SK-N-SH (cell line): ENCODE measurements at regions not wholly inside any gene's neighbourhood (a gene's known extent, or its start where the extent isn't known, plus 50 kb on each side); places are given as distances from the start of the nearest gene placed in this dataset.

Source experiments
- CTCF ChIA-PET: fragments of 300-600, 350-600 bp; formaldehyde crosslinking; extraction: SDS; loops from one replicate; lab custom pipeline; 2021; lab: Yijun Ruan, JAX
- POLR2A ChIA-PET: fragments of 350-600 bp; sonication (Branson Sonifier 250); formaldehyde crosslinking; extraction: SDS; loops from one replicate; lab custom pipeline; 2020; ENCODE audit warnings: antibody characterized with exemption, inconsistent platforms; lab: Yijun Ruan, JAX
- DNase-seq: peaks from one replicate; pipeline ENCODE4 v3.0.0; 2012
- H2AFZ ChIP-seq: fragments of 200-600 bp; sonication (generic); 2 replicates; pipeline ENCODE4 v1.8.1; 2016; ENCODE audit warnings: antibody characterized with exemption, mild to moderate bottlenecking, low read depth
- H3F3A ChIP-seq: fragments of 200-600 bp; sonication (generic); replicated peaks from 2 replicates; pipeline ENCODE3; 2016; ENCODE audit warnings: antibody characterized with exemption, mild to moderate bottlenecking; ENCODE audit not compliant: insufficient read depth
- H3K27ac ChIP-seq, 2 experiments: fragments of 200-500 bp in 1 of 2; fragments of 200-600 bp in 1 of 2; sonication (Bioruptor generic) in 1 of 2; sonication (generic), shearing (Covaris generic) in 1 of 2; 2 replicates each; pipeline versions ENCODE4 v1.5.1 to v1.6.1; 2014 to 2016; ENCODE audit warnings: low read depth in 2 of 2, inconsistent platforms in 1 of 2, low read length in 1 of 2, mild to moderate bottlenecking in 1 of 2, mixed read lengths in 1 of 2
- H3K27me3 ChIP-seq: fragments of 200-600 bp; sonication (generic), shearing (Covaris generic); 2 replicates; pipeline ENCODE4 v1.6.1; 2016; ENCODE audit warnings: mixed run types; ENCODE audit not compliant: insufficient read depth
- H3K36me3 ChIP-seq, 2 experiments: fragments of 200-500 bp in 1 of 2; fragments of 200-600 bp in 1 of 2; sonication (Bioruptor generic) in 1 of 2; sonication (generic) in 1 of 2; replicated peaks in 1 of 2; 2 replicates each; pipeline versions ENCODE3 to v1.5.1; 2014 to 2016; ENCODE audit warnings: low read length in 1 of 2, mild to moderate bottlenecking in 1 of 2; ENCODE audit not compliant: insufficient read depth in 2 of 2, control insufficient read depth in 1 of 2
- H3K4me1 ChIP-seq, 2 experiments: fragments of 200-500 bp in 1 of 2; fragments of 200-600 bp in 1 of 2; sonication (Bioruptor generic) in 1 of 2; sonication (generic), shearing (Covaris generic) in 1 of 2; 2 replicates each; pipeline versions ENCODE4 v1.5.1 to v1.6.1; 2014 to 2016; ENCODE audit warnings: low read depth in 1 of 2, low read length in 1 of 2, mixed run types in 1 of 2; ENCODE audit not compliant: insufficient read depth in 2 of 2, control insufficient read depth in 1 of 2
- H3K4me2 ChIP-seq: fragments of 200-600 bp; sonication (generic), shearing (Covaris generic); 2 replicates; pipeline ENCODE4 v1.6.1; 2017; ENCODE audit warnings: mixed run types
- H3K4me3 ChIP-seq, 2 experiments: fragments of 200-500 bp in 1 of 2; fragments of 200-600 bp in 1 of 2; sonication (Bioruptor generic) in 1 of 2; sonication (generic), shearing (Covaris generic) in 1 of 2; 2 replicates each; pipeline versions ENCODE4 v1.5.1 to v1.8.1; 2014 to 2016; ENCODE audit warnings: low read depth in 2 of 2, inconsistent platforms in 1 of 2, low read length in 1 of 2, mild to moderate bottlenecking in 1 of 2, mixed read lengths in 1 of 2, moderate library complexity in 1 of 2
- H3K79me2 ChIP-seq: fragments of 200-600 bp; sonication (generic); 2 replicates; pipeline ENCODE4 v1.8.1; 2017; ENCODE audit warnings: mild to moderate bottlenecking; ENCODE audit not compliant: insufficient read depth
- H3K9ac ChIP-seq: fragments of 200-600 bp; sonication (generic); 2 replicates; pipeline ENCODE4 v1.6.1; 2017; ENCODE audit warnings: mixed run types
- H3K9me2 ChIP-seq: fragments of 200-600 bp; sonication (generic); 2 replicates; pipeline ENCODE4 v1.6.1; 2017; ENCODE audit warnings: mixed run types
- H3K9me3 ChIP-seq: fragments of 200-600 bp; sonication (generic); 2 replicates; pipeline ENCODE4 v1.6.1; 2017; ENCODE audit warnings: mixed run types, mild to moderate bottlenecking, moderate library complexity
- H4K20me1 ChIP-seq: fragments of 200-600 bp; sonication (generic); 2 replicates; pipeline ENCODE4 v1.6.1; 2017; ENCODE audit warnings: mild to moderate bottlenecking, mixed run types; ENCODE audit not compliant: insufficient read depth
- CHD2 ChIP-seq: fragments of 150-350 bp; IDR thresholded peaks from 2 replicates; pipeline ENCODE4 v1.6.1; 2018; ENCODE audit warnings: low read length; ENCODE audit not compliant: partially characterized antibody
- EP300 ChIP-seq, 2 experiments: IDR thresholded peaks; 2 replicates each; pipeline versions ENCODE4 v1.4.0 to v1.6.1; 2012; ENCODE audit warnings: borderline replicate concordance in 1 of 2, low read depth in 1 of 2, low read length in 1 of 2
- FOSL2 ChIP-seq: IDR thresholded peaks from 2 replicates; pipeline ENCODE4 v1.4.0; 2012; ENCODE audit warnings: low read depth, mild to moderate bottlenecking, moderate library complexity, borderline replicate concordance
- GABPA ChIP-seq: IDR thresholded peaks from 2 replicates; pipeline ENCODE4 v1.4.0; 2012; ENCODE audit warnings: low read depth, mild to moderate bottlenecking
- JUND ChIP-seq: IDR thresholded peaks from 2 replicates; pipeline ENCODE4 v1.4.0; 2012
- MEF2A ChIP-seq: IDR thresholded peaks from 2 replicates; pipeline ENCODE4 v1.4.0; 2012; ENCODE audit warnings: low read depth, borderline replicate concordance
- NFIC ChIP-seq: IDR thresholded peaks from 2 replicates; pipeline ENCODE4 v1.4.0; 2012; ENCODE audit warnings: borderline replicate concordance
- POLR2AphosphoS5 ChIP-seq: IDR thresholded peaks from 2 replicates; pipeline ENCODE4 v1.6.1; 2012; ENCODE audit warnings: low read depth, low read length
- RCOR1 ChIP-seq: fragments of 150-350 bp; IDR thresholded peaks from 2 replicates; pipeline ENCODE4 v1.6.1; 2017; ENCODE audit warnings: antibody characterized with exemption, low read length
- TAF1 ChIP-seq: IDR thresholded peaks from 2 replicates; pipeline ENCODE4 v1.6.1; 2012; ENCODE audit warnings: low read depth, mild to moderate bottlenecking, low read length, moderate library complexity, borderline replicate concordance
- TCF12 ChIP-seq: IDR thresholded peaks from 2 replicates; pipeline ENCODE4 v1.4.0; 2012
- WGBS: methylation state at CpG from one replicate; pipeline ENCODE4 v1.1.6; 2017; ENCODE audit warnings: low lambda C conversion rate; 5-methylcytosine and 5-hydroxymethylcytosine counted together
- TF ChIP-seq, protein P1 (sequence below): IDR thresholded peaks from 2 replicates; pipeline ENCODE4 v1.4.0; 2012; ENCODE audit warnings: low read depth, borderline replicate concordance
- TF ChIP-seq, protein P2 (sequence below): IDR thresholded peaks from 2 replicates; pipeline ENCODE4 v1.4.0; 2012; ENCODE audit warnings: low read depth, borderline replicate concordance
- TF ChIP-seq, protein P3 (sequence below): IDR thresholded peaks from 2 replicates; pipeline ENCODE4 v1.4.0; 2012; ENCODE audit warnings: low read depth
- TF ChIP-seq, protein P4 (sequence below): fragments of 200-600 bp; sonication (generic); IDR thresholded peaks from 2 replicates; pipeline ENCODE4 v1.6.1; 2017; ENCODE audit warnings: antibody characterized with exemption, mild to moderate bottlenecking, moderate library complexity

DNA sequence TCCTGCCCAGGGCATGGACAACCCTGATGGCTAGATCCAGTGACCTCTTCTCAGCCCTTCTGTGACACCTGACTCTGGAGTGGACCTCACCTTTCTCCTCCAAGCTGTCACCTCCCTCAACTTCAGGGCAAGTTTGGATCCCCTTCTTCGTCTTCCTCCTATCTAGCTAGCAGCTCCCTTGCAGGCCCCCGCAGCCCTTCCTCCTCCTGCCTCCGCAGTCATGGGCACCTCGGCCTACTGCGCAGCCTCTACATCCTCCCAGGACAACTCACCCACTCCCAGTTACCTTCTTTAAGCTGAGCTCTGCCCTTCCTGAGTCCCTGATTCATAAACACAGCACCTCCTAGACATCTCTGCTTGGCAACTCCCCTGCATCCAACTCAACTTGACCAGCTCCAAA, 61.3 kb upstream of the ID3 start:
- TF ChIP-seq, protein P1, sequence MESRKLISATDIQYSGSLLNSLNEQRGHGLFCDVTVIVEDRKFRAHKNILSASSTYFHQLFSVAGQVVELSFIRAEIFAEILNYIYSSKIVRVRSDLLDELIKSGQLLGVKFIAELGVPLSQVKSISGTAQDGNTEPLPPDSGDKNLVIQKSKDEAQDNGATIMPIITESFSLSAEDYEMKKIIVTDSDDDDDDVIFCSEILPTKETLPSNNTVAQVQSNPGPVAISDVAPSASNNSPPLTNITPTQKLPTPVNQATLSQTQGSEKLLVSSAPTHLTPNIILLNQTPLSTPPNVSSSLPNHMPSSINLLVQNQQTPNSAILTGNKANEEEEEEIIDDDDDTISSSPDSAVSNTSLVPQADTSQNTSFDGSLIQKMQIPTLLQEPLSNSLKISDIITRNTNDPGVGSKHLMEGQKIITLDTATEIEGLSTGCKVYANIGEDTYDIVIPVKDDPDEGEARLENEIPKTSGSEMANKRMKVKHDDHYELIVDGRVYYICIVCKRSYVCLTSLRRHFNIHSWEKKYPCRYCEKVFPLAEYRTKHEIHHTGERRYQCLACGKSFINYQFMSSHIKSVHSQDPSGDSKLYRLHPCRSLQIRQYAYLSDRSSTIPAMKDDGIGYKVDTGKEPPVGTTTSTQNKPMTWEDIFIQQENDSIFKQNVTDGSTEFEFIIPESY = no peak
- no peak for TF ChIP-seq NFIC
- TF ChIP-seq, protein P2, sequence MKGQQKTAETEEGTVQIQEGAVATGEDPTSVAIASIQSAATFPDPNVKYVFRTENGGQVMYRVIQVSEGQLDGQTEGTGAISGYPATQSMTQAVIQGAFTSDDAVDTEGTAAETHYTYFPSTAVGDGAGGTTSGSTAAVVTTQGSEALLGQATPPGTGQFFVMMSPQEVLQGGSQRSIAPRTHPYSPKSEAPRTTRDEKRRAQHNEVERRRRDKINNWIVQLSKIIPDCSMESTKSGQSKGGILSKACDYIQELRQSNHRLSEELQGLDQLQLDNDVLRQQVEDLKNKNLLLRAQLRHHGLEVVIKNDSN = no peak
- TF ChIP-seq, protein P3, sequence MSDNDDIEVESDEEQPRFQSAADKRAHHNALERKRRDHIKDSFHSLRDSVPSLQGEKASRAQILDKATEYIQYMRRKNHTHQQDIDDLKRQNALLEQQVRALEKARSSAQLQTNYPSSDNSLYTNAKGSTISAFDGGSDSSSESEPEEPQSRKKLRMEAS = no peak
- no peak for TF ChIP-seq TCF12
- TF ChIP-seq GABPA = no peak
- no peak for TF ChIP-seq JUND
- TF ChIP-seq EP300 (IDR thresholded peaks at IDR 0.05; ENCODE audit: borderline replicate concordance in 1 of 2, low read depth in 1 of 2, low read length in 1 of 2) = no peak
- TF ChIP-seq, protein P4, sequence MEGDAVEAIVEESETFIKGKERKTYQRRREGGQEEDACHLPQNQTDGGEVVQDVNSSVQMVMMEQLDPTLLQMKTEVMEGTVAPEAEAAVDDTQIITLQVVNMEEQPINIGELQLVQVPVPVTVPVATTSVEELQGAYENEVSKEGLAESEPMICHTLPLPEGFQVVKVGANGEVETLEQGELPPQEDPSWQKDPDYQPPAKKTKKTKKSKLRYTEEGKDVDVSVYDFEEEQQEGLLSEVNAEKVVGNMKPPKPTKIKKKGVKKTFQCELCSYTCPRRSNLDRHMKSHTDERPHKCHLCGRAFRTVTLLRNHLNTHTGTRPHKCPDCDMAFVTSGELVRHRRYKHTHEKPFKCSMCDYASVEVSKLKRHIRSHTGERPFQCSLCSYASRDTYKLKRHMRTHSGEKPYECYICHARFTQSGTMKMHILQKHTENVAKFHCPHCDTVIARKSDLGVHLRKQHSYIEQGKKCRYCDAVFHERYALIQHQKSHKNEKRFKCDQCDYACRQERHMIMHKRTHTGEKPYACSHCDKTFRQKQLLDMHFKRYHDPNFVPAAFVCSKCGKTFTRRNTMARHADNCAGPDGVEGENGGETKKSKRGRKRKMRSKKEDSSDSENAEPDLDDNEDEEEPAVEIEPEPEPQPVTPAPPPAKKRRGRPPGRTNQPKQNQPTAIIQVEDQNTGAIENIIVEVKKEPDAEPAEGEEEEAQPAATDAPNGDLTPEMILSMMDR = no peak
- TF ChIP-seq POLR2AphosphoS5 = no peak
- TF ChIP-seq CHD2 = no peak
- no peak for TF ChIP-seq MEF2A
- no peak for TF ChIP-seq TAF1
- TF ChIP-seq RCOR1 = no peak
- TF ChIP-seq FOSL2 = no peak
- Histone ChIP-seq H3F3A (peaks cover 3% of the 10 kb centered on the region), H3K4me1 (peaks cover 0 to 8% of the 10 kb centered on the region in 2 experiments; a peak in 1 of 4 replicates), H3K27me3 (peaks cover 4% of the 10 kb centered on the region; the same call in 1 of the 2 replicates), H2AFZ (no peak overlapping the region), H3K9ac (no peak overlapping the region), H3K4me2 (no peak overlapping the region), H3K9me3 (no peaks in the 10 kb centered on the region), H3K36me3 (no peaks in the 10 kb centered on the region), H4K20me1 (no peaks in the 10 kb centered on the region), H3K9me2 (no peaks in the 10 kb centered on the region), H3K79me2 (no peaks in the 10 kb centered on the region), H3K4me3 (no peak overlapping the region), H3K27ac (no peak overlapping the region)
- 91% methylated on average over 5 of the region's 5 CpGs for WGBS
- ChIA-PET POLR2A (interaction anchor here (0.9 to 1.5 kb wide), 4 partner anchors 14 to 123 kb away, joined by 3 to 4 read pairs (median 3); partner anchors contain the start of genes ELOA and ID3), CTCF (interaction anchor here (0.8 to 9.0 kb wide), 8 partner anchors 13 to 123 kb away, joined by 3 to 78 read pairs (median 6); no protein-coding TSS in a partner anchor)
- no peak for DNase-seq
